ENCODE measurements at regions not wholly inside any gene's neighbourhood (a gene's known extent, or its start where the extent isn't known, plus 50 kb on each side); places are given as distances from the start of the nearest gene placed in this dataset.

DNA sequence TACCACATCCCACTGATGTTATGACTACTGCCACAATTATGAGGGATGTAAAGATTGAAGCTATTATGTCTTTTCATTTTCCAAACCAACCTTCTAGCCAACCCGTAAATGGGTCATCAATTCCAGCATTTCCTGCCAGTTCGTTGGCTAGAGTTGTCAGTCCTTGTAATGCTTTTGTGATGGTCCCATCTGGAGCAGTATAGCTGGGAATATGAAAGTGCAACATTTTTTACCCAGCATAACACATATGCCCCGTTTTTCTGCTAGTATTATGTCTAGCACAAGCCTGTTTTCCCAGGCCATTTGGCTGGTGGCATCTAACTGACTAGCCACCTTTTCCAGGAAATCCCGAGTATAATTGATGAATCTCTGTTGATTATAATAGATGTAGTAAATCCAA lies 1501.6 kb upstream of the SLC39A10 start:
- Mint-ChIP-seq H3K36me3 (no peaks in the 10 kb centered on the region), H3K27me3 (peaks cover 2% of the 10 kb centered on the region), H3K4me1 (ENCODE audit: low read depth) (no peaks in the 10 kb centered on the region)

DNA sequence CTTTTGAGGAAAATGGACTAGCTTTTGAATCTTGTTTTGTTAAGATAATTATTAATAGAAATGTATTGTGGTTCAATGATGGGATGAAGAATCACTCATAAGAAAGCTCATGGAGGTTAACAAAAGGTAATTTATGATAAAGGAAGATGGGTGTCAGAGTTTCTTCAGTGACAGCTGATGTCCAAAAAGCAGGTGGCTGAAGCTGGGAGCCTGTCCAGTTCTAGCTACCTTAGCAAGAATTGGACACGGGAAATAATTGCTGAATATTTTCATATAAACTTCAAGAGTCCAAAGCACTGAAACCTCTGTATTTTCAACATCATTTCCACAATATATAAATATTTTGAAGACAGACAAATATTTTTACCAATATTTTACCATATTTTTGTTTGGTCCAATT lies 1505.8 kb upstream of the SLC39A10 start:
- H3K4me3 Mint-ChIP-seq = no peak overlapping the region
- no peaks in the 10 kb centered on the region for H3K9me3 Mint-ChIP-seq (ENCODE audit: low read depth)
- H3K4me1 Mint-ChIP-seq (ENCODE audit: low read depth) = no peaks in the 10 kb centered on the region
- H3K36me3 Mint-ChIP-seq = no peaks in the 10 kb centered on the region
- H3K27me3 Mint-ChIP-seq = no peaks in the 10 kb centered on the region
- H3K27ac Mint-ChIP-seq = no peak overlapping the region

More for the DNA sequence above, 1501.6 kb upstream of the SLC39A10 start:
- Mint-ChIP-seq H3K9me3 (ENCODE audit: low read depth) (no peaks in the 10 kb centered on the region), H3K27ac (no peak overlapping the region), H3K4me3 (no peak overlapping the region)

DNA sequence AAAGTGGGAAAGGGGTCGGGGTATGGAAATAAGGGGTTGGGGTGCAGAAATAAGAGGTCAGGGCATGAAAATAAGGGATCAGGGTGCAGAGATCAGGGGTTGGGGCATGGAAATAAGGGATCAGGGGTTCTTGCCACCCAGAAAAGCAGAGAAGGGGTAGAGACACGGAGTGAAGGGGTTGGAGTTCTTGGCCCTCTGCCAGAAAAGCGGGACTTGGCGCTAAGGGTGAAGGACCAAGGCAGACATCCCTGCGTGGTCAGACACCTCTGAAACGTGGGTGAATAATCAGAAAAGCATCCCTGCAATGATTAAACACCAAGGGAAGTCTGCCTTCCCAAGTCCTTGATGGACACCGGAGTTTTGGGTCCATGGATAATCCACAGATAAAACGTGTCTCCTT lies 1521.6 kb upstream of the SLC39A10 start:
- Mint-ChIP-seq H3K27ac (no peak overlapping the region), H3K27me3 (peaks cover 2% of the 10 kb centered on the region), H3K36me3 (no peaks in the 10 kb centered on the region), H3K4me3 (no peak overlapping the region), H3K9me3 (ENCODE audit: low read depth) (no peaks in the 10 kb centered on the region), H3K4me1 (ENCODE audit: low read depth) (no peaks in the 10 kb centered on the region)

DNA sequence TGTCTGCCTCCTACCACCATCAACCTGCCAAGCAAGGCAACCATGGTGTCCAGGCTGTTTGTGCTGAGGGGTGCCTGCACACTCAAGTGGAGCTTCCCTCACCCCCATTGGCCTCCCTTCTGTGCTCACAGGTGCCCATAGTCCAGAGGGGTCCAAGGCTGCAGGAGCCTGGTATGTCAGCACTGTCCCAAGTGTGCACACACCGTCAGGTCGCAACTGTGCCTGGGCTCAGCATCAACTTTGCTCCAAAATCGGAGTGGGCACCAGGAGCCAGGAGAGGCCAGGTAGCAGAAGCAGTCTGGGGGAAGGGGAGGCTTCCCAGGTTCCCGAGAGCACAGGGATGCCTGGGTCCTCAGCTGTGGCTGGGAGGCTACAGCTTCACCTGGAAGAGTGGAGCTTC lies 1528.2 kb upstream of the SLC39A10 start:
- Mint-ChIP-seq H3K4me1 (ENCODE audit: low read depth) (no peaks in the 10 kb centered on the region), H3K4me3 (no peak overlapping the region), H3K36me3 (no peaks in the 10 kb centered on the region), H3K9me3 (ENCODE audit: low read depth) (peaks cover 3% of the 10 kb centered on the region), H3K27ac (no peak overlapping the region), H3K27me3 (no peaks in the 10 kb centered on the region)

DNA sequence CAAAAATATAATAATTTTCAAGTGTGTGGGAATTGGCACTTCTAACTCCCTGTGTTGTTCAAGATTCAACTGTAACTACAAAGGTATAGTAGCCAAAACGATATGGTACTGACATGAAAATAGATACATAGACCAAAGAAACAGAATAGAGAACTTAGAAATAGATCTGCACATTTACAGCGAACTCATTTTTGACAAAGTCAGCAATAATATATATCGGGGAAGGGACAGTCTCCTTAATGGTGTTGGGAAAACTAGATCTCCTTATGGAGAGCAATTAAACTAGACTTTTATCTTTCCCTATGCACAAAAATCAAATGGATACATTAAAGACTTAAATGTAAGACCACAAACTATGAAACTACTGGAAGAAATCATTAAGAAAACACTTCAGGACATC lies 1530.6 kb upstream of the SLC39A10 start:
- Mint-ChIP-seq H3K36me3 (no peaks in the 10 kb centered on the region), H3K27ac (no peak overlapping the region), H3K9me3 (ENCODE audit: low read depth) (peaks cover 3% of the 10 kb centered on the region), H3K4me1 (ENCODE audit: low read depth) (no peaks in the 10 kb centered on the region), H3K4me3 (no peak overlapping the region), H3K27me3 (no peaks in the 10 kb centered on the region)

DNA sequence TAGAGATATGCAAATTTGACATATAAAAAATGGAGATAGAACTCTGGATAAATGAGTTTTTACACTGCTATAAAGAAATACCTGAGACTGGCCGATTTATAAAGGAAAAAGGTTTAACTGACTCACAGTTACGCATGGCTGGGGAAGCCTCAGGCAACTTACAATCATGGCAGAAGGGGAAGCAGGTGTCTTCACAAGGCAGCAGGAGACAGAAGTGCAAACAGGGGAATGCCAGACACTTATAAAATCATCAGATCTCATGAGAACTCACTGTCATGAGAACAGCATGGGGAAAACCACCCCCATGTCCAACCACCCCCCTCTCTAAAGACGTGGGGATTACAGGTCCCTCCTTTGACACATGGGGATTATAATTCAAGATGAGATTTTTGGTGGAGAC lies 1540.2 kb upstream of the SLC39A10 start:
- Mint-ChIP-seq H3K9me3 (ENCODE audit: low read depth) (no peaks in the 10 kb centered on the region), H3K27ac (no peak overlapping the region), H3K4me3 (no peak overlapping the region), H3K27me3 (no peaks in the 10 kb centered on the region), H3K4me1 (ENCODE audit: low read depth) (no peaks in the 10 kb centered on the region), H3K36me3 (no peaks in the 10 kb centered on the region)

DNA sequence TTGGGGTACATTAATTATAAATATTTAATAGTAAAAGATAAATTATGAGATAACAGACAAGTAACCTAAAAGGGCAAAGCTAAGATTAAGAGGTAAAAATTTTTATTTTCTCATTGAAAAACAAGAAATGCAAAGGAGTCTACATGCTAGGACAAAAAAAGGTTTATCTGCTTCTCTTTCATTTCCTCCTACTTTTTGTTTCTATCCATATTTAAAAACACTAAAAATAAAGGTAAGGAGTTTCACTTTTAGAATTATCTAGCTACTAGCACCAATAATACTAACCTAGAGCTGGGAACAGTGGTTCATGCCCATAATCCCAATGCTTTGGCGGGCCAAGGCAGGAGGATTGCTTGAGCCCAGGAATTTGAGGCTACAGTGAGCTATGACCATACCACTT lies 1551.7 kb upstream of the SLC39A10 start:
- Mint-ChIP-seq H3K27me3 (no peaks in the 10 kb centered on the region), H3K27ac (no peak overlapping the region), H3K4me1 (ENCODE audit: low read depth) (no peaks in the 10 kb centered on the region), H3K36me3 (no peaks in the 10 kb centered on the region), H3K4me3 (no peak overlapping the region), H3K9me3 (ENCODE audit: low read depth) (no peaks in the 10 kb centered on the region)

DNA sequence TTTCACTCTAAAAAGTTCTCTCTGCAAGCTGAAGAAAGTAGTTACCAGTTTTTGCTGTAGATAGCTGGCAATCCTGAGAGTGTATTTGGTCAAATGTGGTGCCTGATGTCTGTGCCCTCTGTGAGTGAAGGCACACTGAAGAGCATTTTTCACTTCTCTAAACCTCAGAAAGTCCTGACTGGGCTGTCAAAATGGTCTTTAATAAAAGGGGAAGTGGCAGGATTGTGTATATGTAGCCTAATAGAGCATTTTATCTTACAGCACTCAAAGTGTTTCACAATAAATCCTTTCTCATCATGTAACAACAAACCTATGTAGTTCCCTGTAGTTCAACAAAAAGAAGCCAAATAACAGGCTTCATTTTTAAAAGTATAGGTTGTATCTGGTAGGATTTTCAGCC lies 1552.3 kb upstream of the SLC39A10 start:
- no peak overlapping the region for H3K27ac Mint-ChIP-seq

DNA sequence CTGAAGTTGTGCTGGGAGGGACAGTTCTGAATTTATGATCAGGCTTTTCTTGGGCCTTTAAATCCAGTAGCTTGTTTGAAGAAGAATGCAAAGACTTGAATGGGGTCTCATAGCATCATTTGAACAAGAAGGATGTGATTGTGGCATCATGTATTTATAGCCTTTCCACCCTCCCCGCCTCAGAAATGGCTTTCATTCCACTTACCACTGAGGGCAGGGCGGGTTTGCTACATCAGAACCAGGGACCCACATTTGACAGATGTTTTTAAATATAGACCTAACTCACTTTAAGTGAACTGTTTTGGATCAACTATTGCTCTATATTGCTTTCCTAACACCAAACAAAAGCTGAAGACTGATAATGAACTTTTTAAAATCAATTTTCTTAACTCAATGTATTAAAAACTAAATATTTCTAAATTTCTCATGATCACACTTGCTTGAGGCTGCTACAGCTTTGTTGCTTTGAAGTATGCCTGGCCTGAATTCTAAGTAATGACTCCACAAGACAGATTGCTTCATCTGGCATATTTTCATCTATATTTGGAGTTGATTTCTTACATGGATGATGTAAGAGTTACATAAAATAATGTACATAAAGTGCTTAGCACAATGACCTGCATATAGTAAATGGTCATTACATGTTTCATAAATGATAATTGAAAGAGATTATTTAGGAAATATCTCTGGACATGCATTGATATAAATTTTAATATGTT lies 1552.9 kb upstream of the SLC39A10 start:
- H3K36me3 Mint-ChIP-seq = no peaks in the 10 kb centered on the region
- H3K27ac Mint-ChIP-seq = no peak overlapping the region
- H3K27me3 Mint-ChIP-seq = no peaks in the 10 kb centered on the region
- H3K4me3 Mint-ChIP-seq = no peak overlapping the region
- no peaks in the 10 kb centered on the region for H3K9me3 Mint-ChIP-seq (ENCODE audit: low read depth)
- H3K4me1 Mint-ChIP-seq (ENCODE audit: low read depth) = no peaks in the 10 kb centered on the region

More for the DNA sequence above, 1552.3 kb upstream of the SLC39A10 start:
- no peaks in the 10 kb centered on the region for H3K36me3 Mint-ChIP-seq
- no peaks in the 10 kb centered on the region for H3K9me3 Mint-ChIP-seq (ENCODE audit: low read depth)
- H3K27me3 Mint-ChIP-seq = no peaks in the 10 kb centered on the region
- H3K4me3 Mint-ChIP-seq = no peak overlapping the region
- H3K4me1 Mint-ChIP-seq (ENCODE audit: low read depth) = no peaks in the 10 kb centered on the region

DNA sequence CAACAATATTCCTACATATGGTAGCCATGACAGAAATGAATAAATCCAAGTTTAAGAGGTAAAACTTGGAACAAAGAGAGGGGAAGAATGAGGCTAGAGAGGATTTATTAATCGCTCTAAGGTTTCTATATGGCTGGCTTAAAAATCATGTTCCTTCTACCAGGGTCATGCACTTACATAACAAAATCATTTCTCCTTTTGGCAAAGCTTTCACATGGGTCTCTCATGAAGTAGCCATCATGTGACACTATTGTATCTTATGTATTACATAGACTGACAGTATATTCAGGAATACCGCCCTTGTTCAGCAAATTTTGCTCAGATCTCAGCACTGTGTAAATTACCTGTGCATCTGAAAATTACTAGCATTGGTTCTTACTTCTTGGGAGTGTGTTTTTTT lies 1554.5 kb upstream of the SLC39A10 start:
- H3K36me3 Mint-ChIP-seq = no peaks in the 10 kb centered on the region
- H3K9me3 Mint-ChIP-seq (ENCODE audit: low read depth) = no peaks in the 10 kb centered on the region
- no peak overlapping the region for H3K4me3 Mint-ChIP-seq
- H3K4me1 Mint-ChIP-seq (ENCODE audit: low read depth) = no peaks in the 10 kb centered on the region
- H3K27ac Mint-ChIP-seq = no peak overlapping the region
- H3K27me3 Mint-ChIP-seq = no peaks in the 10 kb centered on the region

DNA sequence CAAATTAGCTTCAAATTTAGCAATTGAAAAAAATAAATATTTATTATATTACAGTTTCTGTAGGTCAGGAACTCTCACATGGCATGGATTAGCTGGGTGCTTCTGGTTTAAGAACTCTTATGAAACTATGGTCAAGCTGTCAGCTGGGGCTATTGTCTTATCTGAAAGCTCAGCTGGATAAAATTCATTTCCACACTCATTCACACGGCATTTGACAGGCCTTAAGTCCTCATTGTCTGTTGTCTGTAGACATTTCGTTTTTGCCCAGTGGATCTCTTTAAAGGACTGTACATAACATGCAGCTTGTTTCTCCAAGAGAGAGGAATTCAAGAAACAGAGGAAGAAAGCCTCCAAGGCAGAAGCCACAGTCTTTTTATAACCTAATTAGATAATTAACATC lies 1556.8 kb upstream of the SLC39A10 start:
- no peaks in the 10 kb centered on the region for H3K27me3 Mint-ChIP-seq
- no peak overlapping the region for H3K4me3 Mint-ChIP-seq
- no peaks in the 10 kb centered on the region for H3K9me3 Mint-ChIP-seq (ENCODE audit: low read depth)
- no peak overlapping the region for H3K27ac Mint-ChIP-seq
- no peaks in the 10 kb centered on the region for H3K36me3 Mint-ChIP-seq
- no peaks in the 10 kb centered on the region for H3K4me1 Mint-ChIP-seq (ENCODE audit: low read depth)

DNA sequence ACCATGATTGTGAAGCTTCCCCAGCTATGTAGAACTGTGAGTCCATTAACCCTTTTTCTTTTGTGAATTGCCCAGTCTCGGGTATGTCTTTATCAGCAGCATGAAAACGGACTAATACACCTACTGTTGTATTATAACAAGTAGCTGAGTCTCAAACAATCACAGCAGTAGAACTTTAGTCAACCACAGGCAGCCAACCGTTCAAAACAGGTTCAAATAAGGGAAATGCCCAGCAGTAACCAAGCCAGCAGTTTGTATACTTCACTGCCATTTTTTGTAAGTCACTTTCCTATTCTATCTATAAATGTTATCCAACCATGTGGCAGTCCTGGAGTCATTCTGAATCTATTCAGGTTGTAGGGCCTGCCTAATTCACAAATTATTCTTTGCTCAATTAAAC lies 1560.6 kb upstream of the SLC39A10 start:
- no peaks in the 10 kb centered on the region for H3K4me1 Mint-ChIP-seq (ENCODE audit: low read depth)
- H3K36me3 Mint-ChIP-seq = no peaks in the 10 kb centered on the region
- no peak overlapping the region for H3K27ac Mint-ChIP-seq
- no peaks in the 10 kb centered on the region for H3K9me3 Mint-ChIP-seq (ENCODE audit: low read depth)
- no peaks in the 10 kb centered on the region for H3K27me3 Mint-ChIP-seq
- no peak overlapping the region for H3K4me3 Mint-ChIP-seq

DNA sequence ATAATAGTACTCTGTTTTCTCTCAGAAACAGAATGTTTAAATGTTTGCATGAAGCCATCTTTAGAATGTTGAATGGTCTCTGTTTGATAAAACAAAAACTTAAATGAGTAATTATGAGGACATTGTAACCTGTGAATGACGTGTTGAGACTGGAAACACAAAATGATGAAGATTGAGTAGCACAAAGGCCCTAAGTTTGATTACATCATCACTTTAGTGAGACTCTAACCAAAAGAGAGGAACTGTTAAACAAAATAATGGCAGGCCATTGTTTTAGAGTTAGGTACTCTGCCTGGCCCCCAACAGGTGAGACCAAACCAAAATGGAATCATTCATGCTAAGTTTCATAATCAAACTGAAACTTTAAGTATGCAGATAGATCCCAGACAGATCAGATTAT lies 1561.7 kb upstream of the SLC39A10 start:
- Mint-ChIP-seq H3K36me3 (no peaks in the 10 kb centered on the region), H3K4me3 (no peak overlapping the region), H3K27me3 (no peaks in the 10 kb centered on the region), H3K9me3 (ENCODE audit: low read depth) (no peaks in the 10 kb centered on the region), H3K4me1 (ENCODE audit: low read depth) (no peaks in the 10 kb centered on the region), H3K27ac (no peak overlapping the region)

DNA sequence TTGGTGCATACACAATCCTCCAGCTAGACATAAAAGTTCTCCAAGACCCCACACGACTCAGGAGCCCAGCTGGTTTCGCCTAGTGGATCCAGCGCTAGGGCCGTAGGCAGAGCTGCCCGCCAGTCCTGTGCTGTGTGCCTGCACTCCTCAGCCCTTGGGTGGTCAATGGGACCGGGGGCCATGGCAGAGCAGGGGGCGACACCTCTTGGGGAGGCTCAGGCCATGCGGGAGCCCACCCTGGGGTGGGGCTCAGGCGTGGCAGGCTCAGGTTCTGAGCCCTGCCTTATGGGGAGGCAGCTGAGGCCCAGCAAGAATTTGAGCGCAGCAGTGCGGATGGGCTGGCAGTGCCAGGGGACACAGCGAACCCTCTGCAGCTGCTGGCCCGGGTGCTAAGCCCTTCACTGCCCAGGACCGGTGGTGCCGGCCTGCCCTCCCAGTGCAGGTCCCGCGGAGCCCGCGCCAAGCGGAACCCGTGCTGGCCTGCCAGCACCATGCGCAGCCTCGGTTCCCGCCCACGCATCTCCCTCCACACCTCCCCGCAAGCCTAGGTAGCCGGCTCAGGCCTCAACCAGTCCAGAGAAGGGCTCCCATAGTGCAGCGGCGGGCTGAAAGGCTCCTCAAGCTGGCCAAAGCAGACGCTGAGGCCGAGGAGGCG lies 1566.6 kb upstream of the SLC39A10 start:
- Mint-ChIP-seq H3K4me1 (ENCODE audit: low read depth) (no peaks in the 10 kb centered on the region), H3K4me3 (no peak overlapping the region), H3K9me3 (ENCODE audit: low read depth) (no peaks in the 10 kb centered on the region), H3K27me3 (no peaks in the 10 kb centered on the region), H3K27ac (no peak overlapping the region), H3K36me3 (no peaks in the 10 kb centered on the region)

DNA sequence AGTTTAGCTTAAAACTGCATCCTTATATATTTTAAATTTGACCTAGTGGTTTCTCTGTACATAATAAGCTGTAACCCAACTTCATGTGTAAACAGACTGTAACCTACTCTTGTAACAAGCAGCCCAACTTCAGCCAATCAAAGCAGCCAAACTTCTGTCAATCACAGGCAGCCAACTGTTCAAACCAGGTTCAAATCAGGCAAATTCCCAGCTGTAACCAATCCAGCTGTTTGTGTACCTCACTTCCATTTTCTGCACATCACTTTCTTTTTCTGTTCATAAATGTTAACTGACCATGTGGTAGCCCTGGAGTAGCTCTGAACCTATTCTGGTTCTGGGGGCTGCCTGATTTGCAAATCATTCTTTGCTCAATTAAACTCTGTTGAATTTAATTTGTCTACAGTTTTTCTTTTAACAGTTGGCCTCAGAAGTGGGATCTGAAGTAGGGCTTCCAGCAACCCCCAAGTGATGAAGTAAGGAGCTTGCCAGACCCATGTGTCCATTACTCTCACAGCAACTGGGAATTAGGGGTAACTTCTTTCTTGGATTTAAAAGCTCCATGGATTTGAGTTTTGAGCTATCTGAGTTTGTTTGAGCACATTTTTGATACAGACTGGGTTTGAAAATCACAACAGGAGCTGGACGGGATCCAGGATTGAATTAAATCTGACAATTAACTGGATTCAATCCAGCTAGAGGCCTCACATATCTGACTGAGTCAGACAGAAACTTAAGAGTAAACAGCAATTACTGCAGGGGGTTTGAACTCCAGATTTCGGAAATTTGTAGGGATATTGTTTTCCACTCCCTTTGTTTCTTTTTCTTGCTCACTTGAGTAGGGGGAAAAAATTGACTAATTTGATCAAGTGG lies 1569.7 kb upstream of the SLC39A10 start:
- H3K36me3 Mint-ChIP-seq = no peaks in the 10 kb centered on the region
- H3K27ac Mint-ChIP-seq = no peak overlapping the region
- H3K27me3 Mint-ChIP-seq = no peaks in the 10 kb centered on the region
- no peaks in the 10 kb centered on the region for H3K4me1 Mint-ChIP-seq (ENCODE audit: low read depth)
- H3K9me3 Mint-ChIP-seq (ENCODE audit: low read depth) = no peaks in the 10 kb centered on the region
- no peak overlapping the region for H3K4me3 Mint-ChIP-seq

All from activated naive CD8-positive, alpha-beta T cell (primary cell).